ENCODE measurements at regions not wholly inside any gene's neighbourhood (a gene's known extent, or its start where the extent isn't known, plus 50 kb on each side); places are given as distances from the start of the nearest gene placed in this dataset.
"Not testable (repeated sequence)": the region's sequence is repeated elsewhere in the genome, so short reads cannot be mapped to it uniquely, and the experiment has no call there.

GRCh38 chr7:111647881-111648280, 85.6 kb upstream of the IMMP2L start:
- H3K4me3 ChIP-seq (ENCODE audit: low read length), result no peak overlapping the region
- TF ChIP-seq, protein P1, sequence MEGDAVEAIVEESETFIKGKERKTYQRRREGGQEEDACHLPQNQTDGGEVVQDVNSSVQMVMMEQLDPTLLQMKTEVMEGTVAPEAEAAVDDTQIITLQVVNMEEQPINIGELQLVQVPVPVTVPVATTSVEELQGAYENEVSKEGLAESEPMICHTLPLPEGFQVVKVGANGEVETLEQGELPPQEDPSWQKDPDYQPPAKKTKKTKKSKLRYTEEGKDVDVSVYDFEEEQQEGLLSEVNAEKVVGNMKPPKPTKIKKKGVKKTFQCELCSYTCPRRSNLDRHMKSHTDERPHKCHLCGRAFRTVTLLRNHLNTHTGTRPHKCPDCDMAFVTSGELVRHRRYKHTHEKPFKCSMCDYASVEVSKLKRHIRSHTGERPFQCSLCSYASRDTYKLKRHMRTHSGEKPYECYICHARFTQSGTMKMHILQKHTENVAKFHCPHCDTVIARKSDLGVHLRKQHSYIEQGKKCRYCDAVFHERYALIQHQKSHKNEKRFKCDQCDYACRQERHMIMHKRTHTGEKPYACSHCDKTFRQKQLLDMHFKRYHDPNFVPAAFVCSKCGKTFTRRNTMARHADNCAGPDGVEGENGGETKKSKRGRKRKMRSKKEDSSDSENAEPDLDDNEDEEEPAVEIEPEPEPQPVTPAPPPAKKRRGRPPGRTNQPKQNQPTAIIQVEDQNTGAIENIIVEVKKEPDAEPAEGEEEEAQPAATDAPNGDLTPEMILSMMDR (conservative IDR thresholded peaks at IDR 0.05; ENCODE audit: low read depth, low read length), result no peak
- no peak for DNase-seq (ENCODE audit: low read depth)

- not testable (repeated sequence) for DNase-seq (ENCODE audit: low read depth); H3K4me3 ChIP-seq (ENCODE audit: low read length)
- TF ChIP-seq, protein P1 (conservative IDR thresholded peaks at IDR 0.05; ENCODE audit: low read depth, low read length), result peak; percentile 15
These were observed 82.3 kb upstream of the IMMP2L start for GRCh38 chr7:111644595-111644994.

GRCh38 chr7:111642373-111642772, 80.1 kb upstream of the IMMP2L start:
- no peak overlapping the region for H3K4me3 ChIP-seq (ENCODE audit: low read length)
- no peak for DNase-seq (ENCODE audit: low read depth)
- TF ChIP-seq, protein P1 (conservative IDR thresholded peaks at IDR 0.05; ENCODE audit: low read depth, low read length), result no peak

GRCh38 chr7:111640416-111640815, 78.1 kb upstream of the IMMP2L start:
- no peak overlapping the region for H3K4me3 ChIP-seq (ENCODE audit: low read length)
- TF ChIP-seq, protein P1 (conservative IDR thresholded peaks at IDR 0.05; ENCODE audit: low read depth, low read length), result no peak
- peak; percentile 44 for DNase-seq (ENCODE audit: low read depth)

- H3K4me3 ChIP-seq (ENCODE audit: low read length), result no peak overlapping the region
- TF ChIP-seq, protein P1 (conservative IDR thresholded peaks at IDR 0.05; ENCODE audit: low read depth, low read length), result no peak
- peak; percentile 23 for DNase-seq (ENCODE audit: low read depth)
These were observed 77.6 kb upstream of the IMMP2L start for GRCh38 chr7:111639934-111640333.

DNA sequence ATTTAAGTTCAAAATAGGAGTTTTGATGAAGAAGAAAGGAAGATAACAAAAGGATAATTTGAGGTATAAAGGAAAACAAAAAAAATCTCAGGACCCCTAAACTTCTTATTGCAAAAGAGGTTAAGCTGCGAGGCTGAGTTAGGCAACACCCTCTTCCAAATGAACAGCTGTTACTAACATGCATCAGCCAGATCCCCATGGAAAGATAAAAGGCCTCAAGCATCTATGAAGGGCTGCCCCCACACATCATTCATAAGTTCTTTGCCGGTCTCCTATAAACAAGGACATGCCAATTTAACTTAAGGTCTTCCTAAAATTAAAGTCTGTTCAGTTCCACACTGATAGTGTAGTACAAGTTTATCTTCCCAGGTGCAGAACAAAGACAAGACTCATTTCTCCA, 75.8 kb upstream of the IMMP2L start:
- no peak for DNase-seq (ENCODE audit: low read depth)
- TF ChIP-seq, protein P1 (conservative IDR thresholded peaks at IDR 0.05; ENCODE audit: low read depth, low read length), result no peak

GRCh38 chr7:111633878-111634277, 71.6 kb upstream of the IMMP2L start:
- no peak overlapping the region for H3K4me3 ChIP-seq (ENCODE audit: low read length)
- TF ChIP-seq, protein P1 (conservative IDR thresholded peaks at IDR 0.05; ENCODE audit: low read depth, low read length), result no peak
- no peak for DNase-seq (ENCODE audit: low read depth)

More for the DNA sequence above, 75.8 kb upstream of the IMMP2L start:
- no peak overlapping the region for H3K4me3 ChIP-seq (ENCODE audit: low read length)
